ENCODE measurements at regions not wholly inside any gene's neighbourhood (a gene's known extent, or its start where the extent isn't known, plus 50 kb on each side); places are given as distances from the start of the nearest gene placed in this dataset.
"Not testable (repeated sequence)": the region's sequence is repeated elsewhere in the genome, so short reads cannot be mapped to it uniquely, and the experiment has no call there.

DNA sequence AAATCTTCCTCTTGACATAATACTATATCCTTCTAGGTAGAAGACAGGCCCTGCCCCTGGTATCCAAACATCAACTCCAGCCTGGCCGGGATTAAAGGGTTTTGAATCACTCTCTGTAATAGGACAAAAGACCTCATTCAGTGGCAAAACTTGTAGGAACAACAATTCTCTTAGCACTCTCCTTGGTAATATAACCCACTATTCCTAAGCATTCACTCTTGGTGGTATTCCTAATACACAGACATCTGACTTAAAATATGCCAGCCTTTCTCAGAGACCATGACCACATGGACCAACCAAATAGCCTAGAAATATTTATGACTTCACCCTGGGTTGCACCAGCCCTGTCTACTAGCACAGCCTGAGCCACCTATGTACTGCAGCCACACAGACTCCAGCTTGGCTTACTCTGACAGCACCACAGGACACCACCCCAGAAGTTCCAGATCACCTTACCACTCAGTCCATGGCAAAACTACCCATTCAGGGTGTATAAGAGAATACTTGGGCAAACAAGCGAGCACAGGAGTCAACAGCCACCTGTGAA, 244.9 kb upstream of the NEBL start:
- no peak for DNase-seq (ENCODE audit: low read depth)

DNA sequence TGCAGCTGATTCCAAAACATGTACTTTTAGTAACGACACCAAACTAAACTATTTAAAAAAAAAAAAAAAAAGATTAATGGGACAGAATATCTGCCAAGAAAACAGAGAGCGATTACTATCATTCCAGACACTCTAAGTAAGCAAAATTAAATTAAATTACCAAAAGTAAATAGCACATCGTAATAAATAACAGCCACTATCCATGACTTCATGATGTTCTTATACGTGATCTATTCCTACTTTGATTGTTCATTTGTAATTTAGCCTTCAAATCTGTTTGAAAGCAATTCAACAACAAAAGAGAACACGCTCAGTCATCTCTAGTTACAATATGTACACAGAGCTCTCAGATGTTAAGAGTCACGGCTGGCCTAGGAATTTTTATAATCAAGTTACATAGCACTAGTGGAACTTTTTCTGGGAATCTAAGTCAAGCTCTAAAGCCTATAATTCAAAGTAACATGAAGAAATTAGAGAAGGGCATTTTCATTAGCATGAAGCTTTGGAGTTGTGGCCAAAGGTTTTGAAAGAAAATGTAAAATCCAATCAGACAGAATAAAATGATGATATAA, 241.7 kb upstream of the NEBL start:
- no peak for DNase-seq (ENCODE audit: low read depth)

- peak; percentile 0 for DNase-seq (ENCODE audit: low read depth)
These were observed 238.2 kb upstream of the NEBL start for GRCh38 chr10:21135023-21135931.

DNA sequence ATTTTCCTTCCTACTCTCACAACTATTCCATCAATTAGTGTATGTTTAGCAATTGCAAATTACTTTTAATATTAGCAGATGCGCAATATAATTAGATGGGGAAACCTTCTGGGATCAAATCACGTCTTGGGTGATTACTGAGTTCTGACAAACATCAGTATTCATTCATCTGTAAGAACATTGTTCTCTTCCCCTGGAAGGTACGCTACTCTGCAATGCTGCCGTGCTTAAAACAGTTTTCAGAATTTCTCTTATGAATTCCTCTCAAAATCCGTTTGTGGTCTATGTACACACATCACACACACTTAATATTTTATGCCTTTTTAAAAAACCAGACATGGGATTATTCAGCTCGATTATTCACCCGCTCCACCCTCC, 237.5 kb upstream of the NEBL start:
- no peak for DNase-seq (ENCODE audit: low read depth)

GRCh38 chr10:21130683-21131442, 233.8 kb upstream of the NEBL start:
- no peak for DNase-seq (ENCODE audit: low read depth)

GRCh38 chr10:21130108-21130507, 233.0 kb upstream of the NEBL start:
- DNase-seq (ENCODE audit: low read depth), result no peak

DNA sequence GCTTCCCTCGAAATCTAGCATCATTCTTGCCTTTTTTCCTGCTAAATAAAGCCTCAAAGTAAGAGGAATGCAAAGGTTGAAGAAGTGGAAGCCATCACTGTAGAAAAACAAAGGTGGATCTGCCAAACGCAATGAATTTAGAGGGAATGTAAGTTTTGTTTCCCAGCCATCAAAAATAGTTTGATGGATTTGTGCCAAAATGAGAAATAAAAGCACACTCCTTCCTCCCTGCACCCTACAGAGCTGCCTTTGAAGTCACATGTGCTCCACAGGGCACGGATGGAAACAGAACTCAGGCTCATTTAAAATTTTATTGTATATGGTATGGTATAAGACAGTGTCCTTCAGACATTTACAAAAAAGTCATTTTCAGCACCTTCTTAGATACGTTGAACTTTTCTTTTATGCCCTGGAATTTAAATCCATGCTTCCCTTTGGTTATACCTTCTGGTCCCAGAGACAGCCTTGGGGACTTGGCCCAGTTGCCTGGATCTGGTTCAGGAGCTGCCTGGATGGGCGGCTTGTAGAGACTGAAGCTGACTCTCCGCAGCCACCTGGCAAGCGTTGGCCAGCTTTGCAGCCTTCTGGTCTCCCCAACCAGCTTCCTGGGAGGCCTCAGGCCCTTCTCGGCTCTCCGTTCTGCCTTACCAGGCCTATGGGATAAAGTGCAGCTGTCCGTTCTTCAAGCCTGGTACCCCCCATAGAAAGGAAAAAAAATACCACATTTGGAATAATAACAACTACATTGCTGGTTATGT, 228.5 kb upstream of the NEBL start:
- DNase-seq (ENCODE audit: low read depth), result no peak

GRCh38 chr10:21122907-21123306, 225.8 kb upstream of the NEBL start:
- DNase-seq (ENCODE audit: low read depth), result no peak

GRCh38 chr10:21121822-21122221, 224.7 kb upstream of the NEBL start:
- not testable (repeated sequence) for DNase-seq (ENCODE audit: low read depth)

DNA sequence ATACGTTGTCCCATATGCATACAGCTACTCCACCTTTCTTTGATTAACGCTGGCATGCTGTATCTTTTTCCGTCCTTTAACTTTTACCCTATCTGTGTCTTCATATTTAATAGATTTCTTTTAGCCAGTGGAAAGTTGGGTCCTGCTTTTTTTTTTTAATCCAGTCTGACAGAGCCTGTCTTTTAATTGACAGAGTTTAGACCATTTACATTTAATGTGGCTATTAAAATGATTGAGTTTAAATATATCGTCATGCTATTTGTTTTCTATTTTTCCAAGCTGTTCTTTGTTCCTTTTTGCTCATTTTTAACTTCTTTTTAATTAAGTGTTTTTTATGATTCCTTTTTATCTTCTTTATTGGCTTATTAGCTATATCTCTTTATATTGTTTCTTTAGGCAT, 217.6 kb upstream of the NEBL start:
- DNase-seq (ENCODE audit: low read depth), result no peak

GRCh38 chr10:21110358-21110757, 213.2 kb upstream of the NEBL start:
- no peak for DNase-seq (ENCODE audit: low read depth)

GRCh38 chr10:21106931-21107330, 209.8 kb upstream of the NEBL start:
- DNase-seq (ENCODE audit: low read depth), result not testable (repeated sequence)

- not testable (repeated sequence) for DNase-seq (ENCODE audit: low read depth)
These were observed 208.2 kb upstream of the NEBL start for GRCh38 chr10:21105331-21105730.

- peak; percentile 10 for DNase-seq (ENCODE audit: low read depth)
These were observed 203.9 kb upstream of the NEBL start for GRCh38 chr10:21100871-21101514.

DNA sequence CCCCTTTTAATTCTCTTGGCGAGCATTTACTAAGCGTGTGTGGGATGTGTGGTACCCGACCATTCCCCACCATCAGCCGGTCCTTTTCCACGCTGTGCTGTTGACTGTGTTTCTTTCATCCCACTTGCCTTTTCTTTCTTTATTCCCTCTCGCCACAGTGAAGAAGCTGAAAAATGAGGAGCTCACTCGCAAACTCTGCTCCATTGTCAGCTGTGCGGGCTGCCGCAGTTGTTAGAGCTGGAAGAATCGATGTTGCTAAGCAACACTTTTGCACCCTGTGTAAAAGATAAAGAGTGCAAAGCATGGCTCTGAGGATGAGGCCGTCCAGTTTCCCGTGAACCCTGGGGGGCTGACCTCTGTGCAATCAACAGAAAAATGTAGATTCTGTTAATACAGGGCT, 203.1 kb upstream of the NEBL start:
- DNase-seq (ENCODE audit: low read depth), result no peak

DNA sequence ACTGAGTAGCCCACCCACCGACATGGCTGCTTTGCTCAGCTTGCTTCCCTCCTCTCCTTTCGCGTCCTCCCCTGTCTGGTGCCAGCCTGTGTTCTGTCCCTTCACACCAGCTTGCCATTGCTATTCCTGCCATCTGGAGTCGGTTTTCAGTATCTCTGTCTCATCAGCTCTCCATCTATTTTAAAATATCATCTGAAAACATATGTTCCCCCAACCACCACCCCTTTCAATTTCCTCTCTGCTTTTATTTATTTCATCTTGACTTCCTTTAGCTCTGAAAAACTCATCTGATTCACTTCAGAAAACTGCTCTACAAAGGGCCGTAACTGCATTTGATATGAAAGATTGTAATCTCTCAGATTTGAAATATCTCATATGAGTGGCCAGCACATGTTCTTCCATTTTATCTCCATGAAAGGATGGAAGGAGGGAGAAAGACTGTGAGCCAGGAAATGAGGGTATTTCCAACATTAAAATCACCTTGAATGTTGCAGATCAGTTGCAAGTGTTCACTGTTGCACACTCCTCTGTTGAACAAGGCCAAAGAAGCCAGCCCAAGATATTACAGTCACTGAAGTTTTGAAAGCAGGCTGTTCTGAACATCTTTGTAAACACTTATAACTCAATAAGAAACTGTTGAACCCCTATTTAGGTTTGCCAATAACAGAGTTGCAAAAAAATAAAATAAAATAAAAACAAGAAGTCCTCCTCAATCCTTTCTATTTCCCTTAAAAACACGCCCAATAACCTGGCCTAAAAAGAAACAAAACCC, 202.4 kb upstream of the NEBL start:
- DNase-seq (ENCODE audit: low read depth), result no peak

GRCh38 chr10:21097926-21098355, 200.8 kb upstream of the NEBL start:
- no peak for DNase-seq (ENCODE audit: low read depth)

- no peak for DNase-seq (ENCODE audit: low read depth)
These were observed 198.5 kb upstream of the NEBL start for GRCh38 chr10:21095494-21096055.

DNA sequence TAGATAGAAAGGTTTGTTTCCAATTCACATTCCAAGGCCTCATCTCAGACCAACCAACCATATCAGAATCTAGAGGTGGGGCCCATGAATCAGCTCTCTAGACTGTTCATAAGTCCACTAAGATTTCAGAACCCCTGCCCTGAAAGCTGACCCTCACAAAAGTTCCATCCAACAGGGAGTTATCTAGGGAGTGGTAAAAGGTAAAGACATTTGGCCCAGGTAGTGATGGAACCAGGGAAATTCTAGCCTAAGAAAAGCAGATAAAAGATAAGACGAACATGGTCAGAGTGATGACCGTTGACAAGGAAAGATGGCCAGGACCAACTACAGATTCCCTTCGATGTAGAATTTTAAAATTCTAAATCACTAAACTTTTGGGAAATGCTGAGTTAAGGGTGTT, 198.0 kb upstream of the NEBL start:
- no peak for DNase-seq (ENCODE audit: low read depth)

Measured in stromal cell of bone marrow (primary cell).